ENCODE measurements at regions not wholly inside any gene's neighbourhood (a gene's known extent, or its start where the extent isn't known, plus 50 kb on each side); places are given as distances from the start of the nearest gene placed in this dataset.

DNA sequence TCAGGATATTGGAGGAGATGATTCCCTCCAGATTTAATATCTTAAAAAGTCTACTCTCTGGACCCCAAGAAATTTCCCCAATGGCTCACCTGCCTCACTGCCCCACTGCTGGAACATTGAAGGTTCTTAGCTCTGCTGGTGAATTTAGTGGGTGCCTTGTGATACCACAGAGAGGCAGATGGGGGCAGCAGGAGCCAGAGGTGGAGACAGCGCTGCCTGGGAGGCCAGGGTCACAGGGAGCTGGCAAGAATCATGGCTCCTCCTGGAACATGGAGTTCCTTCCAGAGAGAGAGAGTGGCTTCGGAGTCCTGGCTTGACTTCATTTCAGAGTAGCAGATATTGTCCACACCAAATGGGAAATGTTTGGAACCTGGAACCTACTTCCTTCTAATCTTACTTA, 263.5 kb upstream of the CFAP20DC start:
- TF ChIP-seq GATA3 (IDR thresholded peaks at IDR 0.05; ENCODE audit: low read depth, low read length) (no peak), GATA2 (IDR thresholded peaks at IDR 0.05; ENCODE audit: low read depth, low read length) (no peak)

All from SH-SY5Y (cell line).